ENCODE measurements at regions not wholly inside any gene's neighbourhood (a gene's known extent, or its start where the extent isn't known, plus 50 kb on each side); places are given as distances from the start of the nearest gene placed in this dataset.

GRCh38 chr12:39240587-39240986 is 202.3 kb downstream of the KIF21A start:
- Mint-ChIP-seq H3K4me3 (no peak overlapping the region), H3K27ac (no peak overlapping the region), H3K36me3 (peaks cover 0 to 3% (median 0%) of the 10 kb centered on the region in 3 donors), H3K9me3 (peaks cover 0 to 13% (median 1%) of the 10 kb centered on the region in 6 donors), H3K27me3 (ENCODE audit: low read depth in 3 of 3) (peaks cover 0 to 4% (median 3%) of the 10 kb centered on the region in 3 donors), H3K4me1 (no peaks in the 10 kb centered on the region)
- no peak for DNase-seq

GRCh38 chr12:39239490-39240486 is 203.1 kb downstream of the KIF21A start:
- Mint-ChIP-seq H3K27ac (no peak overlapping the region), H3K4me3 (no peak overlapping the region), H3K4me1 (no peaks in the 10 kb centered on the region), H3K9me3 (peaks cover 0 to 12% (median 1%) of the 10 kb centered on the region in 6 donors), H3K27me3 (ENCODE audit: low read depth in 3 of 3) (peaks cover 0 to 4% (median 3%) of the 10 kb centered on the region in 3 donors), H3K36me3 (peaks cover 0 to 3% (median 0%) of the 10 kb centered on the region in 3 donors)
- no peak for DNase-seq

DNA sequence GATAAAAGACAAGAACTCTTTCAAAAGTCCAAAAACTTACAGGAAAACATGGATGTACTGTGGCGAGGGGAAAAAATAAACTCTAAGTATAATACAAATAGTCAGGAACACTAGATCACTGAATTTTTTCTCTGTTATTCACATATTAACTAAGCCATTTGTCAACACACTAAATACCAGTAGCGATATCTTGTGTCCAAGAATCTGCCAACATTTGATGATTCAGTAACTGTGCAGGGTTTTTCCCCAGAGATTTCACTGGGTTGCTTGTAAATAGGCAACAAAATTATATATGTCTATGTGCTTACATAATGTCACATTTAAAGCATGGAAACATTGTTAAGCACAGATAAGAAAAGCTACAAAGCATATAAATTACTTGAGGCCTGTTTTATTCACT is 205.9 kb downstream of the KIF21A start:
- Mint-ChIP-seq H3K4me1 (no peaks in the 10 kb centered on the region), H3K4me3 (no peak overlapping the region), H3K27me3 (ENCODE audit: low read depth in 3 of 3) (peaks cover 0 to 3% (median 1%) of the 10 kb centered on the region in 3 donors), H3K27ac (no peak overlapping the region), H3K9me3 (peaks cover 0 to 6% (median 2%) of the 10 kb centered on the region in 6 donors), H3K36me3 (no peaks in the 10 kb centered on the region)
- no peak for DNase-seq

DNA sequence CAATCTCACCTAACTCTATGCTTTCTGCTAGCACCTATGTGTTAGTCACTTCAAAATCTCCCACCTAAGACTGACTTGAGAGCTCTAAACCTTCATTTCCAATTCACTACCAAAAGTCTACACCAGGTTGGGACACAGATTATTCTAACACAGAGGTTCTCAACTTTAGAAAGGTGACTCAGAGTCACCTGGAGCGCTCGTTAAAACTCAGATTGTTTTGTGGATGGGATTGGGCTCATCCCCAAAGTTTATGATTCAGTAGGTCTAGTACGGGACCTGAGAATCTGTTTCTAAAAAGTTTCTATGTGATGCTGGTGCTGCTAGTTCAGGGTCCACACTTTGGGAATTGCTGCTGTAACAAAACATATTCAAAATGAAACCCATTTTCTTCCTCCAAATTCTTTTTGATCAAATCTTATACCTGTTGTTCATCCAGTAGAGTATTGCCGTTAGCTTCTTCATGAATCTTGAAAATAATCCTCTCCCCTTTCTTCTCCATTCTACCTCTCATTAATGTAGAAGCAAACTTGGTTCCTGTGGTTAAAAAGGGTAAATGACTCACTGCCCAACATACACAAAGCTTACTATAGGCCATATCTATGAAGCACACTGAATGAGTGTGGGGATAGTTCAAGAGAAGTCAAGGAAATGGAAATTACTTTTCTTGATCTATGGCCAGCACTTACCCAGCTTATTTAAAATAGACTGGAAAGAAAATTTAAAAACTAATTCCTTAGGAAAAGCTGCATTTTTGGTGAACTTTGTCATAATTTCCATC is 206.7 kb downstream of the KIF21A start:
- DNase-seq: no peak
- H3K4me3 Mint-ChIP-seq: no peak overlapping the region
- no peak overlapping the region for H3K27ac Mint-ChIP-seq
- peaks cover 0 to 7% (median 2%) of the 10 kb centered on the region in 6 donors for H3K9me3 Mint-ChIP-seq
- H3K27me3 Mint-ChIP-seq (ENCODE audit: low read depth in 3 of 3): peaks cover 0 to 3% (median 1%) of the 10 kb centered on the region in 3 donors
- H3K36me3 Mint-ChIP-seq: no peaks in the 10 kb centered on the region
- H3K4me1 Mint-ChIP-seq: no peaks in the 10 kb centered on the region

GRCh38 chr12:39230086-39230485 is 212.8 kb downstream of the KIF21A start:
- peaks cover 0 to 5% (median 3%) of the 10 kb centered on the region in 6 donors for H3K9me3 Mint-ChIP-seq
- no peak for DNase-seq
- peaks cover 0 to 2% (median 2%) of the 10 kb centered on the region in 3 donors for H3K27me3 Mint-ChIP-seq (ENCODE audit: low read depth in 3 of 3)
- no peaks in the 10 kb centered on the region for H3K36me3 Mint-ChIP-seq
- H3K27ac Mint-ChIP-seq: no peak overlapping the region
- H3K4me1 Mint-ChIP-seq: no peaks in the 10 kb centered on the region
- no peak overlapping the region for H3K4me3 Mint-ChIP-seq

GRCh38 chr12:39227218-39227617 is 215.7 kb downstream of the KIF21A start:
- Mint-ChIP-seq H3K4me1 (no peaks in the 10 kb centered on the region), H3K27ac (no peak overlapping the region), H3K36me3 (no peaks in the 10 kb centered on the region), H3K27me3 (ENCODE audit: low read depth in 3 of 3) (peaks cover 0 to 2% (median 1%) of the 10 kb centered on the region in 3 donors), H3K4me3 (no peak overlapping the region), H3K9me3 (peaks cover 0 to 10% (median 4%) of the 10 kb centered on the region in 6 donors)
- no peak for DNase-seq

DNA sequence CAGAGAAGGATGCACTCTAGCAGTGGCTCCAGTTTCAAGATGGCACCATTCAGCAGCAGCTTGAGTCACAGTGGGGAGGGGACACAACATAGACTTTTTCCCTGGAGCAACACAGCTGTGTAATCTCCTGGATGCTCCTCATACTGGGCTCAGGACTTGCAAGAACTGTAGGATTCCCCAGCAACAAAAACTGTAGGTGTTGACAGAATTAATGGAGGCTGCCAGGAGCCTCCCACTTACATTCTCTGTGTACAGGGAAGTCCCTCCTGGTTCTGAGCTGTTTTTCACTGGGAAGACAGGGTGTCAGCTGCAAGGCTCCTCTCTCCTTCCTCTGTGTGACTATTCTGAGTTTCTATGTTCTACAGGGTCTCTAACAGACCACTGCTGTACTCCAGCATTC is 217.9 kb downstream of the KIF21A start:
- H3K9me3 Mint-ChIP-seq: peaks cover 0 to 10% (median 3%) of the 10 kb centered on the region in 6 donors
- no peak for DNase-seq
- H3K4me1 Mint-ChIP-seq: no peaks in the 10 kb centered on the region
- H3K27ac Mint-ChIP-seq: no peak overlapping the region
- no peak overlapping the region for H3K4me3 Mint-ChIP-seq
- peaks cover 0 to 2% (median 1%) of the 10 kb centered on the region in 3 donors for H3K27me3 Mint-ChIP-seq (ENCODE audit: low read depth in 3 of 3)
- H3K36me3 Mint-ChIP-seq: no peaks in the 10 kb centered on the region

- Mint-ChIP-seq H3K9me3 (peaks cover 13 to 25% (median 17%) of the 10 kb centered on the region in 6 donors), H3K27ac (no peak overlapping the region), H3K4me3 (no peak overlapping the region), H3K4me1 (no peaks in the 10 kb centered on the region), H3K36me3 (no peaks in the 10 kb centered on the region), H3K27me3 (ENCODE audit: low read depth in 3 of 3) (peaks cover 0 to 6% (median 3%) of the 10 kb centered on the region in 3 donors)
- no peak for DNase-seq
Measured at GRCh38 chr12:39205969-39206368, 237.0 kb downstream of the KIF21A start.

GRCh38 chr12:39199351-39199750 is 243.6 kb downstream of the KIF21A start:
- H3K27ac Mint-ChIP-seq: no peak overlapping the region
- no peaks in the 10 kb centered on the region for H3K4me1 Mint-ChIP-seq
- H3K9me3 Mint-ChIP-seq: peaks cover 7 to 17% (median 12%) of the 10 kb centered on the region in 6 donors
- H3K36me3 Mint-ChIP-seq: no peaks in the 10 kb centered on the region
- no peak for DNase-seq
- peaks cover 0 to 3% (median 2%) of the 10 kb centered on the region in 3 donors for H3K27me3 Mint-ChIP-seq (ENCODE audit: low read depth in 3 of 3)
- H3K4me3 Mint-ChIP-seq: no peak overlapping the region

GRCh38 chr12:39188689-39189088 is 254.2 kb downstream of the KIF21A start:
- no peaks in the 10 kb centered on the region for H3K36me3 Mint-ChIP-seq
- no peaks in the 10 kb centered on the region for H3K4me1 Mint-ChIP-seq
- H3K9me3 Mint-ChIP-seq: peaks cover 0 to 5% (median 0%) of the 10 kb centered on the region in 6 donors
- no peaks in the 10 kb centered on the region for H3K27me3 Mint-ChIP-seq (ENCODE audit: low read depth in 3 of 3)
- H3K4me3 Mint-ChIP-seq: no peak overlapping the region
- no peak for DNase-seq
- H3K27ac Mint-ChIP-seq: no peak overlapping the region

GRCh38 chr12:39186744-39187143 is 256.2 kb downstream of the KIF21A start:
- Mint-ChIP-seq H3K27me3 (ENCODE audit: low read depth in 3 of 3) (no peaks in the 10 kb centered on the region), H3K27ac (no peak overlapping the region), H3K4me1 (no peaks in the 10 kb centered on the region), H3K36me3 (no peaks in the 10 kb centered on the region), H3K9me3 (peaks cover 0 to 8% (median 0%) of the 10 kb centered on the region in 6 donors), H3K4me3 (no peak overlapping the region)
- no peak for DNase-seq

DNA sequence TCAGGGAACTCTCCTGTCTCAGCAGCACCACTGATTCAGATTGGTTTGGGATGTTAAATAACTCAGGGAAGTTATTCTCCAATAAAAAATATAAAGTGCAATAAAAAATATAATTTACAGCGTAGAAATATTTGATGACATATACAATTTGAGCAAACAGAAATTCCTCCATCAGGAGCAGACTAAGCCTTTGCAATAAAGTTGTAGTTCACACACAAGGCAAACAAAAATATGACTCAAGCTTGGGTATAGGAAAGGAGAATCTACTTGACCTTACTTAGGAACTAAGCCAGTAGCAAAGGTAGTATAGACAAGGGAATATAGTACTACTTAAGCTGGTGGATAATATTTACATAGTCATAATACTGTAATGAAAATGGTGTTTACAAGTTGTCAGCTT is 264.1 kb downstream of the KIF21A start:
- Mint-ChIP-seq H3K36me3 (no peaks in the 10 kb centered on the region), H3K4me1 (no peaks in the 10 kb centered on the region), H3K27ac (no peak overlapping the region), H3K27me3 (ENCODE audit: low read depth in 3 of 3) (peaks cover 0 to 2% (median 0%) of the 10 kb centered on the region in 3 donors), H3K9me3 (peaks cover 0 to 14% (median 4%) of the 10 kb centered on the region in 6 donors), H3K4me3 (no peak overlapping the region)
- no peak for DNase-seq

- peaks cover 0 to 11% (median 4%) of the 10 kb centered on the region in 6 donors for H3K9me3 Mint-ChIP-seq
Measured at GRCh38 chr12:39176356-39176755, 266.6 kb downstream of the KIF21A start.

DNA sequence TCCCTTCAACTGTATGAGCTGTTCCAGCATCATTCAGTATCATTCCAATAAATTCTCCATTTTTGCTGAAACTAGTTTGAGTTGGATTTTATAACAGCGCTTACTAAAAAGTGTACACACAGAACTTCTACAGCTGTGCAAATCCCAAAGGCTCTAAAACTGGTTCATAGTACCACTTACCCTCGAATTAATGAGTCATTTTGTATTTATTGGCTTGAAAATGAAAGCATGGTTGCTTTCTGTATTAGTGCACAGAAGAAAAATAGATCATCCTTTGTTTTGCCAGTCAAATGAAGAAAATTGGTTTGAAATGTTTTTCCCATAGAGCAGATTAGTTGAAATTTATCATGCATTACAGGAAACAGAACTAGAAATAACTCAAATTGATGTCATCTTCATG is 268.3 kb upstream of the CPNE8 start:
- Mint-ChIP-seq H3K27me3 (ENCODE audit: low read depth in 3 of 3) (peaks cover 0 to 2% (median 0%) of the 10 kb centered on the region in 3 donors), H3K4me3 (no peak overlapping the region), H3K27ac (no peak overlapping the region), H3K4me1 (no peaks in the 10 kb centered on the region), H3K36me3 (no peaks in the 10 kb centered on the region), H3K9me3 (peaks cover 0 to 7% (median 4%) of the 10 kb centered on the region in 6 donors)
- no peak for DNase-seq

More at GRCh38 chr12:39176356-39176755, 266.6 kb downstream of the KIF21A start:
- Mint-ChIP-seq H3K27ac (no peak overlapping the region), H3K4me1 (no peaks in the 10 kb centered on the region), H3K36me3 (no peaks in the 10 kb centered on the region), H3K4me3 (no peak overlapping the region), H3K27me3 (ENCODE audit: low read depth in 3 of 3) (peaks cover 0 to 2% (median 0%) of the 10 kb centered on the region in 3 donors)
- no peak for DNase-seq
